Umbilical cord (tissue), 1 donor: ENCODE measurements at regions not wholly inside any gene's neighbourhood (a gene's known extent, or its start where the extent isn't known, plus 50 kb on each side); places are given as distances from the start of the nearest gene placed in this dataset.

Source experiments
- DNase-seq: peaks from one replicate; pipeline ENCODE4 v3.0.0-alpha.2; 2015; ENCODE audit warnings: low spot score

DNA sequence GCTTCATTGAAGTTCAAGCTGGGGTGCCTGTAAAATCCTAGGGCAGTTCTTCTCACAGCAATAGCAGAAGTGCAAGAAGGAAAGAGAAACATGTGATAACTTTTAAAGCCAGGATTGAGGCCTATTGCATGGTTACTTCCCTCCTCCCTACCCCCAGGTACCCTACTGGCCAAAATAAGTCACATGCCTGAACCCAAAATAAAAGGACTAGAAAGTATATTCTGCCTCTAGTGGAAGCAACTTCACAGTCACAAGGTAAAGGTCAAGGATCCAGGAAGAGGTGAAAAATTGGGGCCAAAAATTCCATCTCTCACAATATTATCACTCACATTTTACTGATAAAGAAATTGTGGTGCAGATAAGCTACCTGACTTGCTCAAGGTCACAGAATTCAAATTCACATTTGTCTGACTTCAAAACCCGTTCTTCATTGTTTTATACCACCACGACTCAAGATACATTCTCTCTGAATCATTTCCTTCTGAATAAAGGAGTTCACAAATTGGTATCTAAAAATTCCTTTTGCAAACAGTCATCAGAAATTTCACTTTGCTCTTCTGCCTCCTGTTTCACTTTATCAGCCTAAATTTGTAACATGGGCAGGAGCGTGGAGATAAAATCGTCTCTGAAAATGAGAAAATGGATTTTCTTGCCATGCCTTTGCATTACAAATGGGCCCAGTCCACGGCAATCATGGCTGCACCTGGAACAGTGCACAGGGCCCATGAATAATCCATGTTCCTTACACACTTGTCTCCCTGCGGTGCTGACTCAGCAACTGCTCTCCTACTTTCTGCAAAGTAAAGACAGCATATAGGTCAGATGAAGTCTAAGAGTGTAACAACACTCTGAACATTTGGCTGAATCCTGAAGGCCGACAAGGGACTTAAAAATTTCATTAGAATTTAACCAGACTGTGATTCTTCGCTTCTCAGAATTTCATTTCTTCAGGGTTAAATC, 485.3 kb upstream of the NFIA start:
- no peak for DNase-seq

- no peak for DNase-seq
These were observed 490.8 kb upstream of the NFIA start for GRCh38 chr1:60591583-60591982.

DNA sequence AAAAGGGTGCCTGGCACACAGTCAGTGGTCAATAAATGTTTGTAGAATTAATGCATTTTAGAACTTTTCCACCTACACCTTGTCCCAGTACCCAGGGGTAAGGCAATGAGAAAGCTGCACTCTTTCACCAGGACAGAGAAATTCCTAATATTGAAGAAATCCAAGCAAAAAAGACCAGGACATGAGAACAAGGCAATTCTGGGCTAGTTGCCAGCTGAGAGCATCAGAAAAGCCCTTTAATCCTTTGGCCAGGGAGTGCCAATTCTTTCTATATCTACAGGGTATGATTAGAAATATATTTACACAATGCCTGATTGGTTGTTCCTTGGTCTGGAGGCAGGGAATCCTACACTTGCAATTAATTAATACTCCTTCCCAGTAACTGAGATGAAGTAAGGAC, 492.4 kb upstream of the NFIA start:
- DNase-seq = peak; percentile 52

DNA sequence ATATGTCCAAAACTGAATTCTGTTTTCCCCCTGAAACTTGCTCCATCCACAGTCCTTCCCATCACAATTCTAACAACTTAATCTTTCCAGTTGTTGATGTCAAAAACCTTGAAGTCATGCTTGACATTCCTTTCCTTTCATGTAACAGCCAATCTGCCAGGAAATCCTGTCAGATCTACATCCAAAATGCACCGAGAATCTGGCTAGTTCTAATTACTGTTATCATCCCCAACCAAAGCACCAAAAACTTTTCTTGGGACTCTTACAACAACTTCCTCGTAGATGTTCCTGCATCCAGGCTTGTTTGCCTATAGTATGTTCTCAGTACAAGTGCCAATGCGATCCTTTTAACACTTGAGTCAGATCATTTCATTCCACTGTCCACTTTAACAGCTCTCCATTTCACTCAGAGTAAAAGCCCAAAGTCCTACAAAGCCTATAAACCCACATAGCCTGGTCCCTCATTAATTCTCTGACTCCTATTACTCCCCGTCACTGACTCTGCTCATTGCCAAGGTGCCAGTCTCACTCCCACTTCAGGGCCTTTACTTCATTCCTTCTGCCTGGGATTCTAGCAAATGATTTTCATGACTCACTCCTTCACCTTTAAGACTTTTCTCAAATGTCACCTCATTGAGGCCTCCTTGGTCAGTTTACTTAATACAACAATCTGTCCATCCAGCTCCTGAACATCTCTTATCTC, 493.2 kb upstream of the NFIA start:
- no peak for DNase-seq

DNA sequence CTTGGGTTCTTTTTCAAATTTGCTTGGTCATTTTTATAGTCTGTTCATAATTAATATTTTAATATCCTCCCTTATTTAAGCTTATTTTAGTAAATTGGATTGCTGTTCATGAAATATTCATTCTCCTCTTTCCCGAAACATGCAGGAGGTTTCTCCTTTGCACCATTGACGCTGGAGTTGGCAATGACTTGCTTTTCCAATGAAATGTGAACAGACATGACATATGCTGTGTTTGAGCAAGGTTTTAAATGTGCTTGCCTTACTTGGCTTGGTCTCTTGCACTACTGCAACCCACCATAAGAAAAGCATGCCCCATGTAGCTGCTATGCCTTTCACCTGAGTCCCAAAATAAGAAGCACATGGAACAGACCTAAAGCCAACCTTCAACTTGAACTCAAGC, 498.0 kb upstream of the NFIA start:
- DNase-seq = no peak

GRCh38 chr1:60583696-60584095, 498.7 kb upstream of the NFIA start:
- DNase-seq = no peak

DNA sequence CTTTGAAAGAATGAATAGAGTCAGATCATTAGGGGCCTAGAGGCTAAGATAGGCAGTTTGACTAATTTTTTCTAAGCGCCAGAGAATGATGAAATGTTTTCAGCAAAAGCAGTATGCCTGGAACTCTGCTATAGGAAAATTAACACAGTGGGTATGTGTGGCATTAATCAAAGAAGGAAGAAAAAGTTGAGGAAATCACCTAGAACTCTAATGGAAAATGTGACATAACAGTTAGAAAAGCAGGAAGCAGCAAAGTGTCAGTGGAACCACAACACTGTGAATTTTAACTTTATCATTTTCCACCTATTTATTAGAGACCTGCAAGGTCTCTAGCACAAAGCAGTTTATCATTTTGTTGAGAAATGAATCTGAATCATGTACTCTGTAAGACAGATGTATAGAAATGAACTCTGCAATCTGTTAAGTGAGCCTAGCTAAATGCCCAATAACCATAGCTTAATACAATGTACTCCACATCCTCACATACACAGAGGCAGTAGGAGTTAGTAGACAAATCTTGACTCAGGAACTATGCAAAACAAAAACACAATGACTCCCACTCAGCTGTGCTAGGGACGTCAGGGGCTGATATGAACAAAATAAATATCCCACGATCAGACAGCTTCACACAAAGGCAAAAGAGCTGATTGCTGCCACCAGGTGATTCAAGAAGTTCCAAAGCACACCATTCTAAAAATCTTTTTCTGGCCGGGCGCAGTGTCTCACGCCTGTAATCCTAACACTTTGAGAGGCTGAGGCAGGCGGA, 500.7 kb upstream of the NFIA start:
- no peak for DNase-seq

GRCh38 chr1:60577029-60577428, 503.5 kb upstream of the C1orf87 start:
- DNase-seq = no peak

DNA sequence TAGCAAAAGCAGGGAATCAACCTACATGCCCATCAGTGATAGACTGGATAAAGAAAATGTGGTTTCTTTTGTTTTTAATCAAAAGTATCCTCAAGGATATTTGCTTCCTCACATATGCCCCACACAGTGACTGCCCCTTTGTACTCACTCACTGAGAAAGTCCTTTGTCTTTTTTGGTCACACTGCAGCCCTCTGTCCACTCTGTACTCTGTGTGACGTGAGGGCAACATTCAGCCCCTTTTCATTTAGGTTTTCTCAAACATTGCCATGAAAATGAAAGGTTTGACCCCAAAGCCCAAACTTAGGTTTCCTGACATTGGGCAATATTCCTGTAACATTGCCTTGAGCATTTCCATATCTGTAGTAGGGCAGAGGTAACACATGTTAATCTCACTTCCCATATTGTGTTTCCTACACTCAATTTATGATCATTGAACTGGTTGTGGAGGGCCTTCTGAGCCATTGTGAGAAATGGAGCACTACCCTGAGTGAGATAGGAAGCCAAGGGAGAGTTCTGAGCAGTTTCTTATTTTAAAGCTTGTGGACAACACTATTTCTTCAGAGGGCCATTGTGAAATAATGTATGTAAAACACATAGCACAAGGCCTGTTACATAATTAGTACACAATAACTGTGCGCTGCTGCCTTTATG, 501.9 kb upstream of the C1orf87 start:
- no peak for DNase-seq

DNA sequence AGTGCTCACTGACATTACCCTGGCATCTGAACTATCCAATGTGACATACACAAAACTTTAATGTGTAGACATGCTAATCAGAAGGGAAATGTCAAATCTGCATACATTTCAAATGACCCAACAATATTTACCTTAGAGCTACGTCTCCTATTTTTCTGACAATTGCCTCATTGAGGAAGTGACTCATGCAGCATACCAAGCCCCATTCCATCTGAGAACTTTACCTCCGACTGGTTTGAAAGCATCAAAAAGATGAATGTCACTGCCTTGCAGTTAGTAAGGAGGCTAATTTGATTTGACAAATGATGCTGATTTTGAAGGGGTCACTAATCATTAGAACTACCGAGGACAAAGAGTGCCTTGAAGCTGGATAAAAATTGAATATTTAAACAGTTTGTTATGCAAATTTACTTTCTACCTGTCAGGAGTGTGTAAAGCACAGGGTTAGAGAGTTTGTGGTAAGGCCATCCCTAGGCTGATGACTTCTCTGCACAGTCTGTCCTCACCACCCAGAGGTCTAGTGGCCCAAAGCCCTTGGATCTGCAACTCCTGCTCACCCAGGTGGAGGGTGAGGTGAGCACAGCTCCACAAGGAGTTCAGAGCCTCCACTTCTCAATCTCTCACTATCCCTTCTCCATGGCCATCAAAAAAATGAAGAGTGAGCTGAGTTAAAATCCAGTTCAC, 500.3 kb upstream of the C1orf87 start:
- DNase-seq = peak; percentile 20

DNA sequence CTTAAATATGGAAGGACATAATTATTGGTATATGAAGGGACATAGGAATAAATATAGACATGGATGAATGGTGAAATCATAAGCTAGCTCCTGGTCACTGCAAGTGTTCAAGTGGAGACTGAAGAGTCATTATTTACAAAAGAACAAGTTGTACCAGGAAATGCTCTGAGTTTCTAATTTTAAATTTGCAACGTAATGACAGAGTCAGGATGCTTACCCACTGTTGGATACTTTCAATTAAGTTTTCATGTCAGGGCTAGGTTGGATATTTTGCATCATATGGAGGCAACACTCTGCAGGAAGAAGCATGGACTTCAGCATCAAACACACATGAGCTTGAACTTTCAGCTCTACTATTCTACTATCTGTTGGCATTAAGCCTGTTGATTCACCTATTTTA, 499.6 kb upstream of the C1orf87 start:
- DNase-seq = no peak

- DNase-seq = no peak
These were observed 498.8 kb upstream of the C1orf87 start for GRCh38 chr1:60572378-60572777.

- DNase-seq = no peak
These were observed 498.2 kb upstream of the C1orf87 start for GRCh38 chr1:60571811-60572210.

DNA sequence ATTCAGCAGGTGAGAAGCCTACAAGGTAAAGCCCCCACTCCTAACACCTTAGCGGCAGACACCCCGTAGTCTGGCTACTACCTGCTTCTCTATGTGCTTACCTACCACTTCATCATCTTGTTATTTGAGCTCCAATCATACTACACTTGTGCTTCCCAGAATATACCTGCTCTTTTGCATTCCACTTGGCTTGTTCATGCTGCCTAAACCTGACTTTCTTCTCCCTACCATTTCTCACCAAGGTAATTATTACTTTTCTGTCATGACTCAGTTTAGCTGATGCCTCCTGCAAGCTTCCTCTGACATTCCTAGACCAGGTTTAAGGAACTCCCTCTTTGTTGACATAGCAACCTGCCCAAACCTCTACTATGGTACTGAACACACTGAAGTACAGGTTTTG, 495.6 kb upstream of the C1orf87 start:
- DNase-seq = no peak

DNA sequence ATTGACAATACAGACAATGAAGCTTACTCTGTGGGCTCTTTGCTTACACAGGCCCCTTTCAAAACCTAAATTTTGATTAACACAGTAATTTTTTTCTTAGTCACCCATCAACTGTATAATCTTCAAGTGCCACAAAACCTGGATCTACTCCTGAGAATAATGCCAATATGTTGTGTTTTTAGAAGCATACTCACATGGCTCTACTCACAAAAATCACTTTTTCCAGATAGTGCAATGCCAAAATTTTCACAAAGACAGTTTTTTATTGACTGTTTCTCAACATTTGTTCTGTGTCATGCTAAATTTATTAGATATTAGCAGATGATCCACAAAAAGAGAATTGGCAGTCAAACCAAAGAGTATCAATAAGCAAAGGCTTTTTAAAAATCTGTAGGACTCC, 493.7 kb upstream of the C1orf87 start:
- no peak for DNase-seq

DNA sequence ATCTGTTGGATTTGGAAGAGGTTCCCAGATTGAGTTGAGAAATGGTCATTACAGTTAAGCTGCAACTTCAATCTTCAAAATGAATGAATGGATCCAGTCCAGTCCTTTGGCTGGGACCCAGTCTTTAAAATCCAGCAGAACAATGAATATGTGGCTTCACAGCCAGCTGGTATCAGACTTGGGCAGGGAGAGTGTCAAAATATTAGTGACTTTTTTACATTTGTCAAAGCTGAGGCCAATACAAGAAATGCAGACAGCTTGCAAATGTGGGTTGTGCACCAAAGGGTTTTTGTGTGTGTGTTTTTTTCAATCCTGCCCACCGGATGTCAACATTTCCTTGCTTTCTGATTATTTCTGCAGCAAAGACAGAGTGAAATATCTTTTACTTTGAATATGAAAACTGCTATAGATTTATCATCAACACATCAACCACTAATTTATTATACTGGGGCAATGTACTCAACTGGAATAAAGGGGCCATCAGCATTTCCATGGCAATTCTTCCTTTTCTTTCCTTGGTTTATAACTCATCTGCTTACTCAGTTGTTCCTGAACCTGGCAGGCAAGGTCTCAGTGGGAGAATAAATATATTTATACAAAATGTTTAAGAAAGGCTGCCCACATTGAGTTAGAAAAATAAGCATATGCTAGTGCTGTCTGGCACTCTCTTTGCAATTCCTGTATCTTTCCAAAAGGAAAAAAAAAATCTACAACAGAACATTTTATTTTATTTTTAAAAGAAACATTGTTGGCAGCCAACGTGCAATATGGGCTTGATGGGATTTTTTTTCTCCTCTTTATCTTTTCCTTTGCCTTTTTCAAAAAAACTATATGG, 491.6 kb upstream of the C1orf87 start:
- no peak for DNase-seq

DNA sequence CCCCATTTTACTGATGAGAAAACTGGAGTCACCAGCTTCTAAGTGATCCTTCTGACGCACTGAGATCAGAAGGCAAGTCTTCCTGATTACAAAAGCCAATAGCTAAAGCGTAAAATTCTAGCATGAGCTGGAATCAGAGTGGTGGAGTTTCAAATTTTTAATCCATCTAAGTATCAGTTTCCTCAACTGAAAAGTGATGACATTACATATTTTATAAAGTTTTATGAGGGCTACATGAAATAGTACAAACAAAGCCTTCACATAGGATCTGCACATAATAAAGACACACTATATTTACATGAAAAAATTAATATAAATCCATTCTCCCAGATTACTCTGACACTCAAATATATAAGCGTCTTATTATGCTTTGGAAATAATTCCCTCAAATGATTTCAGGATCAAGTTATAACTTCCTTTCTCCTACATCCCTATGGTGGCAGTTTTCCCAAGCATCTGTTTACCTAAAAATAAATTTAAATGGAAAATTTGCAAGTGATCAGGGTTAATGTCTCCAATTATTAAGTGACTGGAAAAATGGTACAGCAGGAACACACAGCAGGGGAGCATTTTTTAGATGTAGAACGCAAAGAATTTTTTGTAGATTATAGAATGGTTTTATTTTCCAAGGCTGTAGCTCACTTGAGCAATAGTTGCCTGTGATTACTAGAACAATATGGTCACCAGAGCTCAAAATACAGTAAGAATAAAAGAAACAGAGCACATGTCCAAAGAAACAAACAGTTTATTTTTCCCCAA, 490.4 kb upstream of the C1orf87 start:
- DNase-seq = no peak

DNA sequence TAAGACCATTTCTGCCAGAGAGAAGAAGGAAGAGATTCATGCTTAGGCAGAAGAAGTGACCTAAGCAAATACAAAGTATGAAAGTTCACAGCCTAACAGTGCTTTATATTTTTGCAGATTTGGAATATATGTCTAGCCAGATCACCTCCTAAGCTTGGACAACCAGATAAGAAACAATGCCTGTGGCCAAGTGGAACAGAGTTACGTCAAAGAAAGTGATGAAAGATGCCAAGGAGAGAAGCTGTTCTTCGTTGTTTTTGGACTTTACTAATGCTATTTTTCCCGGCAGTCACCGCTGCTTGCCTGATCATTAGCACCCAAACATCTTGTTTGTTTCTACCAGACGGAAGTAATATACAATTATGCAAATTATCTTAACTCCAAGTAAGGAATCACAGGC, 489.2 kb upstream of the C1orf87 start:
- DNase-seq = peak; percentile 57

- no peak for DNase-seq
These were observed 487.1 kb upstream of the C1orf87 start for GRCh38 chr1:60560701-60561100.
